Body of pancreas (tissue), 4 donors: ENCODE measurements at regions not wholly inside any gene's neighbourhood (a gene's known extent, or its start where the extent isn't known, plus 50 kb on each side); places are given as distances from the start of the nearest gene placed in this dataset.

Experiments
- CTCF ChIP-seq, 7 experiments: fragments of 450-650 bp in 4 of 7; fragments of 200-600 bp in 3 of 7; sonication (generic) in 3 of 7; IDR thresholded peaks; one replicate each; pipeline ENCODE4 v1.5.1; 2016 to 2019; ENCODE audit warnings: antibody characterized with exemption in 7 of 7
- POLR2A ChIP-seq, 3 donors: fragments of 450-650 bp; IDR thresholded peaks; one replicate each; pipeline ENCODE4 v1.6.1; 2016; ENCODE audit warnings: antibody characterized with exemption in 3 of 3, mild to moderate bottlenecking in 2 of 3

- TF ChIP-seq CTCF (IDR thresholded peaks at IDR 0.05) (no peak), POLR2A (IDR thresholded peaks at IDR 0.05) (no peak)
Measured at GRCh38 chr15:36130641-36131310, 448.6 kb upstream of the CDIN1 start.
